HUES48 (cell line): ENCODE measurements at regions not wholly inside any gene's neighbourhood (a gene's known extent, or its start where the extent isn't known, plus 50 kb on each side); places are given as distances from the start of the nearest gene placed in this dataset.

Source experiments
- H3K27ac ChIP-seq: one replicate; pipeline ENCODE4 v1.7.0; 2013; ENCODE audit warnings: low read depth, low read length, inconsistent platforms
- H3K27me3 ChIP-seq: 2 replicates; pipeline ENCODE4 v1.6.1; 2013; ENCODE audit warnings: mild to moderate bottlenecking, low read length; ENCODE audit not compliant: control insufficient read depth, insufficient read depth
- H3K36me3 ChIP-seq: 2 replicates; pipeline ENCODE4 v1.6.1; 2013; ENCODE audit warnings: low read length; ENCODE audit not compliant: control insufficient read depth, insufficient read depth
- H3K4me1 ChIP-seq: 2 replicates; pipeline ENCODE4 v1.6.1; 2013; ENCODE audit warnings: mild to moderate bottlenecking, low read length; ENCODE audit not compliant: control insufficient read depth, insufficient read depth
- H3K4me3 ChIP-seq: 2 replicates; pipeline ENCODE4 v1.5.1; 2013; ENCODE audit warnings: mild to moderate bottlenecking, low read depth, low read length
- H3K9ac ChIP-seq: 2 replicates; pipeline ENCODE4 v1.6.1; 2013; ENCODE audit warnings: mild to moderate bottlenecking, low read depth, low read length, moderate library complexity
- H3K9me3 ChIP-seq: 2 replicates; pipeline ENCODE4 v1.6.1; 2013; ENCODE audit warnings: low read length; ENCODE audit not compliant: control insufficient read depth, insufficient read depth

DNA sequence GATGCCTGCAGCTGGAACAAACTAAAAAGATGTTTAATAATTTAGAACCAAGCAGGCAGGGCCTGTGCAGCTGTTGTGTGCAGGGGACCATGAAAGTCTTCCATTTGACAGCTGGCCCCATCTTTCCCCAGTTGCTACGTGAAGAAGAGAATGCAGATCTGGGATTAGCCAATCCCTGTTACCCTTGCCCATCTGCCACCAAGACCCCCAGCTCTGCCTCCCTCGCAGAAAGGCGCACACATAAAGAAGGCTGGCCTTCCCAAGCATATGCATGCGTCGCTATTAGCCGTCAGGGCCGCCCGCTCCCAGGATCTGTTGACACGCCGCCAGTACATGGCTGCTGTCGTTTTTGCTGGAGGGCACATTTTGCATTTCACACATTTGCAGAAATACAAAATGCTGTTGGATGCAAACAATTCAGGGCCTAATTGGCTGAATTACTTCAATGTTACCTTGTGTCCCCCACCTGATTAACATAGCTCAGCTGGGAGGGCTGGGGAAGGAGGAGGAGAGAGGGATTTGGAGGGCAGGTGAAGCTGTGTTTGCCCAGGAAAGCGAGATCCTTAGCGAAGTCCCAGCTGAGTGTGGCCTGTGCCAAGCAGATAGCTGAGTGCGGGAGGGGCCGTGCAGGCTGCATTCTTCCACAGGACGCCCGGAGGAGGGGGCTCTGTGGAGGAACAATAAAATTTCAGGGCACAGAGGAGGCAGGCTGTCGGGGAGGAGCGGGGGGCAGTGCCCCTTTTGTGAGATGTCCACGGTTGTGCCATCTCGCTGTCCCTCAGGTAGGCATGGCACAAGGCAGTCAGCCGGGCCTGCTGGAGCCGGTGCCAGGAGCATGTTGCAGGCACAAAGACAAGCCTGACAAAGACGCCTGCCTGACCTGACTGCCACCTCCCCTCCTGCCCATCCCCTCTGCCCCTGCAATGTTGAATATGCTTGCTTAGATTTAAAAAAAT is 443.0 kb upstream of the MKI67 start:
- H3K27me3 ChIP-seq, result no peaks in the 10 kb centered on the region
- H3K36me3 ChIP-seq, result no peaks in the 10 kb centered on the region
- no peaks in the 10 kb centered on the region for H3K9me3 ChIP-seq
- H3K27ac ChIP-seq, result no peak overlapping the region
- no peak overlapping the region for H3K9ac ChIP-seq
- no peak overlapping the region for H3K4me3 ChIP-seq
- H3K4me1 ChIP-seq, result no peaks in the 10 kb centered on the region

DNA sequence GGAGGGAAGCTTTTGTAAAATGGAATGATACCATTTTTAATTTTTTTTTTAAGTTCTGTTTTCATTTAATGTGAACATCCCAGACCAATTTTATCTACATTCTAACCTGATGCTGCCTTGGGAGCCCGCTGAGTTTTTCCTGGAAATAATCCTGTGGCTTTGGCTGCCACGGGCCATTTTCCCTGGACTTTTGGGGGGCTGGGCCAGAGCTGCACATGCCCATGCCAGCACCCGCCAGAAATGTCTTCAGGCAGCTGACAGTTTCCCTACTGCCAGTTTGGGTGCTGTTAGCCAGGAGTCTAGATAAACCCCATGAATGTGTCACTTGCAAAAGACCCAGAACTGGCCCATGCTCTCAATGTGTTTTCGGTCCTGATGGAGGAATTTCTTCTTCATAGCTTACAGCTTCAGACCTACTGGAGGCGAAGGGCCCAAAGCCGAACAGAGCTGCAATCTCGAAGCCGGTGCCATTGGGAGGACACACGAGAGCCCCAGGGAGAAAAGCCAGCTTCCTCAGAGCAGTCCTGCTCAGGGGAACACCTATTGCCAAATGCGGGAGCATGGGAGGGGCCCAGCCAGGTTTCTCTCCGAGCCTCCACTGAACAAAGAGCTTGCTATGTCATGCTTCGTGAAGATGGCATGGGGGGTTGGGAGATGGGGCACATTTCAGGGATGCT is 444.2 kb upstream of the MKI67 start:
- Histone ChIP-seq H3K27ac (no peak overlapping the region), H3K4me3 (no peak overlapping the region), H3K9me3 (no peaks in the 10 kb centered on the region), H3K27me3 (no peaks in the 10 kb centered on the region), H3K36me3 (no peaks in the 10 kb centered on the region), H3K9ac (no peak overlapping the region), H3K4me1 (no peaks in the 10 kb centered on the region)

DNA sequence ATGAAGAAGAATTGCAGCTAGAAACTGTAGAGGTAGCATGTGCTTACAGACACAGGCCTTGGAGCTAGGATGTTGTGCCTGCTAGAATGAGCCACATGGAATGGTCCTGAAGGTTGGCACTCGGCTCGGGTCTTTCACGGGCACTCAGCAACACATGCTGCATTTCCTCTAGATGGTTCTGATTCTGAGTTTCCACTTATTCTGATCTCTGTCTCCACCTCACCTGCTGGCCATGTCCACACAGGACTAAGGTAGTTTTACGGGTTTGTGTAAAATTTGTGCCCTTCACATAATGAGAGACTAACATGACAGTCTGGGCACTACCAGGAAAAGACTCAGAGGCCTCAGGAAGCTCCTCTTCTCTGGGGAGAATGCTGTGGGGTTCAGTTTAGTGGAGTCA is 444.8 kb upstream of the MKI67 start:
- Histone ChIP-seq H3K9me3 (no peaks in the 10 kb centered on the region), H3K36me3 (no peaks in the 10 kb centered on the region), H3K9ac (no peak overlapping the region), H3K27me3 (no peaks in the 10 kb centered on the region), H3K4me3 (no peak overlapping the region), H3K4me1 (no peaks in the 10 kb centered on the region; the same call in 1 of the 2 replicates), H3K27ac (no peak overlapping the region)

DNA sequence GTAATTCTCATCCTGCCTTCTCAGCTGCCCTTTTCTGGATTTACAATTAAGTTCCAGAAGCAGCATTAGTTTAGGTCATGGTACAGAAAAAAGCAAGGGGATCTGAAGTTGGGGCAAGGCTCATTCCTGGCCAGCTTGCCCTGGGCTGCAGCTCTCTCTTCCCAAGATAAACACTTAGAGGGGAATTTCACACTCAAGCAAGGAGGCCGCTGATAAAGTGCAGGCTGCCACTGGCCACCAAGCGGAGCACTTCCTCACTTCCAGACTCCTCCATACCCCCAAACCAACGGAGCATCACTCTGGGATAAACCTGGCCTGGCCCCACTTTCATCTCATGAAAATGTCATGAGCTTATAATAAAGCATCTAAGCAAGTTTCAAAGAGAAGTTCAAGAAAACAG is 445.5 kb upstream of the MKI67 start:
- Histone ChIP-seq H3K9me3 (no peaks in the 10 kb centered on the region), H3K4me3 (no peak overlapping the region), H3K36me3 (no peaks in the 10 kb centered on the region), H3K9ac (no peak overlapping the region), H3K27me3 (no peaks in the 10 kb centered on the region), H3K27ac (no peak overlapping the region), H3K4me1 (peaks cover under 1% of the 10 kb centered on the region)

GRCh38 chr10:128572696-128573095 is 446.5 kb upstream of the MKI67 start:
- no peak overlapping the region for H3K4me3 ChIP-seq
- H3K27me3 ChIP-seq, result no peaks in the 10 kb centered on the region
- no peaks in the 10 kb centered on the region for H3K36me3 ChIP-seq
- no peak overlapping the region for H3K9ac ChIP-seq
- H3K27ac ChIP-seq, result no peak overlapping the region
- peaks cover 8% of the 10 kb centered on the region for H3K4me1 ChIP-seq
- H3K9me3 ChIP-seq, result no peaks in the 10 kb centered on the region

- no peak overlapping the region for H3K9ac ChIP-seq
- H3K4me3 ChIP-seq, result no peak overlapping the region
- no peaks in the 10 kb centered on the region for H3K9me3 ChIP-seq
- H3K27ac ChIP-seq, result no peak overlapping the region
- no peaks in the 10 kb centered on the region for H3K36me3 ChIP-seq
- peaks cover 8% of the 10 kb centered on the region for H3K4me1 ChIP-seq
- no peaks in the 10 kb centered on the region; the same call in 1 of the 2 replicates for H3K27me3 ChIP-seq
Observed at GRCh38 chr10:128573281-128573845, 447.1 kb upstream of the MKI67 start.

DNA sequence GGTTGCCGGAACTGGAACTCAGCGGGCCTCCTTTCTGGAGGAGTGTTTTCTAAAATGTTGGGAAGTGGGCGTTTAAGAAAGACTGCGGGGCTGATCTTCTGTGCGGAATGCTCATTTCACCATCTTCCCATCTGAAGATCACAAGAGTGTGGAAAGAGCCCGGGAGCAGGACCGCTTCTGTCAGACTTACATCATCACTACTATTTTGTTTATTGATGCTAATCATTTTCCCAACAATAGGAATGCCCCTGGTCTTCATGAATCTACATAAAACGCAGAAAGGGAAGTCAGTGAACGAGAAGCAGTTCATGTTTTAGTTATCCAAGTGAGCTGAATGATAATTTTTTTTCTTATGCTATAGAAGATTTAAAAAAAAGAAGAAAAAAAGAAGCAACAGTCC is 447.8 kb upstream of the MKI67 start:
- Histone ChIP-seq H3K27me3 (no peaks in the 10 kb centered on the region; the same call in 1 of the 2 replicates), H3K36me3 (no peaks in the 10 kb centered on the region), H3K9me3 (no peaks in the 10 kb centered on the region), H3K4me1 (peaks cover 9% of the 10 kb centered on the region), H3K4me3 (no peak overlapping the region), H3K27ac (no peak overlapping the region), H3K9ac (no peak overlapping the region)

DNA sequence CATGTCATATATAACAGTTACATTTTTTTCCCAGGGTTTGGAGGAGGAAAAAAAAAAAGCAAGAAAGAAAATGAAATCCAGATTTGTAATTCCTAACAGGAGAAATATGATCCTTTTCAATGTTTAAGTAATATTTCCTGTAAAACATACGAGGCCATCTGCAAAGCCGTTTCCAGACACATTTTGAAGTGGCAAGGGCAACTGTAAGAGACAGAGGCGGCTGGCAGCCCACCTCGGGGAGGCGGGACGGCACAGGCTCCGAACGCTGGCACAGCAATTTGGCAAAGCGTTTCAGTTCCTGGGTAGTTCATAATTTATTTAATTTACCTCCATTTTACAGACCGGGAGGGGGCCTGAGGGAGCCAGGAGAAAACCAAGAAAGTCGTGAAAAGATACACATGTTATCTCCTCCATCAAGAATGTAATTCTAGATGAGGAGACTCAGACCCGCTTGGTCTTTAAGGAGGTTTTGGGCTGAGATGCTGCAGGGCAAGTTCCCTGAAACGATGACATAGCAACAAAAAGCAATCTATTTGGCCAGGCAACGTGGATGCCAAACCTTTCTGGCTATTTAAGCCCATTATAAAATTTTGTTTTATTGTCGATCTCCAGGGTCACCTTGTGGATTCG is 448.5 kb upstream of the MKI67 start:
- H3K27ac ChIP-seq, result no peak overlapping the region
- no peaks in the 10 kb centered on the region; the same call in 1 of the 2 replicates for H3K27me3 ChIP-seq
- no peak overlapping the region for H3K9ac ChIP-seq
- H3K36me3 ChIP-seq, result no peaks in the 10 kb centered on the region
- no peak overlapping the region for H3K4me3 ChIP-seq
- H3K4me1 ChIP-seq, result peaks cover 16% of the 10 kb centered on the region
- H3K9me3 ChIP-seq, result no peaks in the 10 kb centered on the region

DNA sequence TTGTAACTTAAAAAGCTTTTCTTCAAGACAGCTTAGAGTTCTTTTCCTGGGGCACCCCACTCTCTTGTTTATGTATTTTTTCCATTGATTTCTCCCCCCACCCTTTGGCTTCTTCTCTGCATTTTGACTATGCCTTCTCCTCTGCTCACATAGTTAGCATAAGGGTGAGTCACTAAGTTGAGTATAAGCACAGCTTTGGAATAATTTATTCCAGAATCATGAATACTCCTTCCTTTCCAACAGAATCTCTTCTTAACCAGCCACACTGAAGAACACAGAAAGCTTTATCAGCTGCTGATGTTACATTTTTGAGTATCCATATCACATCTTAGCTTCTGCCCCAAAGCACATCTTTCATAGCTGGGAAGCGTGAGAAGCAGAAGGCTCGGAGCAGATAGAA is 449.5 kb upstream of the MKI67 start:
- Histone ChIP-seq H3K9me3 (no peaks in the 10 kb centered on the region), H3K27ac (no peak overlapping the region), H3K27me3 (no peaks in the 10 kb centered on the region; the same call in 1 of the 2 replicates), H3K4me3 (no peak overlapping the region), H3K4me1 (peaks cover 20% of the 10 kb centered on the region), H3K9ac (no peak overlapping the region), H3K36me3 (no peaks in the 10 kb centered on the region)

GRCh38 chr10:128576336-128576735 is 450.1 kb upstream of the MKI67 start:
- Histone ChIP-seq H3K27ac (no peak overlapping the region), H3K9me3 (no peaks in the 10 kb centered on the region), H3K9ac (no peak overlapping the region), H3K36me3 (no peaks in the 10 kb centered on the region), H3K4me3 (no peak overlapping the region), H3K4me1 (peaks cover 20% of the 10 kb centered on the region), H3K27me3 (no peaks in the 10 kb centered on the region; the same call in 1 of the 2 replicates)
